GM12875 (cell line): ENCODE measurements at regions not wholly inside any gene's neighbourhood (a gene's known extent, or its start where the extent isn't known, plus 50 kb on each side); places are given as distances from the start of the nearest gene placed in this dataset.

Source experiments
- H3K4me3 ChIP-seq: one replicate; pipeline ENCODE4 v1.5.1; 2011; ENCODE audit warnings: low read depth, low read length, control low read depth
- TF ChIP-seq, protein P1 (sequence below): IDR thresholded peaks from 2 replicates; pipeline ENCODE4 v1.5.1; 2011; ENCODE audit warnings: low read depth, mild to moderate bottlenecking, control low read depth, inconsistent platforms, low read length, moderate library complexity, borderline replicate concordance; ENCODE audit not compliant: insufficient read depth

DNA sequence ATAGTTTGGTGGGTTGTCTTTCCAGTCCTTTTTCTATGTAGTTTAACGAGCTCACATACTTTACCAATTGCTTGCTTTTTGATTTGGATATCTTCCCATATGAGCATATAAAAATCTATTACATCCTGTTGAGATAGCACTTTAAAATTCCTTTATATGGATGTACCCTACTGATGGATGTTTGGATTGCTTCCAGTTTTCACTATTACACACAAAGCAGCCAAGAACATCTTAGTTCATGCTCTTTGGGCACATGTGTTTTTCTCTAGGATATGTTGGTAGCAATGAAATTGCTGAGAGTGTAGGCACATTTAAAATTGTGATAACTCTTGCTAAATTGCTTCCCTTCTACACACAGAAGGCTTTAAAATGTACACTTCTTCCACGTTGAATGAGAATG is 56.1 kb upstream of the NTRK2 start:
- H3K4me3 ChIP-seq = no peak overlapping the region
- TF ChIP-seq, protein P1, sequence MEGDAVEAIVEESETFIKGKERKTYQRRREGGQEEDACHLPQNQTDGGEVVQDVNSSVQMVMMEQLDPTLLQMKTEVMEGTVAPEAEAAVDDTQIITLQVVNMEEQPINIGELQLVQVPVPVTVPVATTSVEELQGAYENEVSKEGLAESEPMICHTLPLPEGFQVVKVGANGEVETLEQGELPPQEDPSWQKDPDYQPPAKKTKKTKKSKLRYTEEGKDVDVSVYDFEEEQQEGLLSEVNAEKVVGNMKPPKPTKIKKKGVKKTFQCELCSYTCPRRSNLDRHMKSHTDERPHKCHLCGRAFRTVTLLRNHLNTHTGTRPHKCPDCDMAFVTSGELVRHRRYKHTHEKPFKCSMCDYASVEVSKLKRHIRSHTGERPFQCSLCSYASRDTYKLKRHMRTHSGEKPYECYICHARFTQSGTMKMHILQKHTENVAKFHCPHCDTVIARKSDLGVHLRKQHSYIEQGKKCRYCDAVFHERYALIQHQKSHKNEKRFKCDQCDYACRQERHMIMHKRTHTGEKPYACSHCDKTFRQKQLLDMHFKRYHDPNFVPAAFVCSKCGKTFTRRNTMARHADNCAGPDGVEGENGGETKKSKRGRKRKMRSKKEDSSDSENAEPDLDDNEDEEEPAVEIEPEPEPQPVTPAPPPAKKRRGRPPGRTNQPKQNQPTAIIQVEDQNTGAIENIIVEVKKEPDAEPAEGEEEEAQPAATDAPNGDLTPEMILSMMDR = no peak

DNA sequence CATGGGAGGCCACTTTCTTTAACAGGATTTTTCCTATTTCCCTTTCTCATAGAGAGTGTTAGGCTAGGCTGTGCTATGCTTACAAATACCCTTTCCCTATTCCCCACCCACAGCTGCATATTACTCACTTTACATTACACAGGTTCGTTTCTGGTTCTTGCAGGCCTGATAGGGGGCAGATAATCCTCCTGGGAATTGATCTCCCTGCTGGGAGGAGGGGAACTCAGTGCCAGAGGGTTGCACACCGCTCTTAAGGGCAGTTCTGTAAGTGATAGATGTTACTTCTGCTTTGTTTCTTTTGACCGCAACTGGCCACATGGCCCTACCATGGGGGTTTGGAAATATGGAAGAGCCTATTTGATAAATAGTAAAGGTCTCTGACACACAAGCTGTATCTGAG is 54.0 kb upstream of the NTRK2 start:
- H3K4me3 ChIP-seq = no peak overlapping the region
- TF ChIP-seq, protein P1 = no peak

DNA sequence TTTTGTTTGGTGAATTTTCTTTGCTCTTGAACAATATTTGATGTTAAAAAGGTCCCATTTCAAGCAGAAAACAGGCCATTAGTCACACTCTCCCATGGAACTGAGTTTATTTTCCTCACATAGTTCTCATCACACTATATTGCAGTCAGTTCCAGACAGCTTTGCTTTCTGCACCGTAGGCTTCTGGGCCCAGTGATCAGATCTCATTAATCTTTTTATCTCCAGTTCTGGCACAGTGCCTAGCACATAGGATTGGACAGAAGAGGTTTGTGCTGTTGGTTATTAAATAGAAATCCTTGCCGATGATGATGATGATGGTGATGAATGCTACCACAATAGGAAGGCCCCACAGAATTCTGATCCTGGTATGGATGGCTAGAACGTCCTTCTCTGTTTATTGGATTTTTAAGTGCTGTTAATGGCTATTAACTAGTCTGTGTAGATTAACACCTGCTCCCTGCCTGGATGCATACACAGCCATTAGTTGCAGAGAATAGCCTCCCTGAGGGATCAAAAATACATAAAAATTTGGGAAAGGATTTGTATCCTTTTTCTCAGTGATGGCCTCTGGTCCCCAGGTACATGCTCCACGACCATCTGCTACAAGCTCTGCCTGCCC is 52.0 kb upstream of the NTRK2 start:
- no peak overlapping the region for H3K4me3 ChIP-seq
- TF ChIP-seq, protein P1 = no peak
